ENCODE measurements at regions not wholly inside any gene's neighbourhood (a gene's known extent, or its start where the extent isn't known, plus 50 kb on each side); places are given as distances from the start of the nearest gene placed in this dataset.
A peak's percentile ranks its signal among the peaks of the same experiment; 100 is the strongest.

- no peaks in the 10 kb centered on the region for H3K36me3 ChIP-seq (ENCODE audit: insufficient read depth, low read length)
- Mint-ChIP-seq H3K4me1 (ENCODE audit: low read depth, unreplicated experiment) (peaks cover 4% of the 10 kb centered on the region), H3K4me3 (ENCODE audit: unreplicated experiment) (no peak overlapping the region), H3K27ac (ENCODE audit: unreplicated experiment) (no peak overlapping the region), H3K9me3 (ENCODE audit: unreplicated experiment) (no peaks in the 10 kb centered on the region), H3K27me3 (ENCODE audit: low read depth, unreplicated experiment) (no peaks in the 10 kb centered on the region), H3K36me3 (ENCODE audit: low read depth, unreplicated experiment) (no peaks in the 10 kb centered on the region)
- H4K20me1 ChIP-seq (ENCODE audit: insufficient read depth, low read length), result no peaks in the 10 kb centered on the region
- no peak overlapping the region for H3K4me2 ChIP-seq (ENCODE audit: low read length)
- no peak overlapping the region for H3K9ac ChIP-seq (ENCODE audit: low read length)
- no peak for TF ChIP-seq EZH2 (IDR thresholded peaks at IDR 0.05; ENCODE audit: insufficient read depth, low read length)
- TF ChIP-seq CTCF (IDR thresholded peaks at IDR 0.05; ENCODE audit: insufficient read depth, low read depth, low read length), result no peak
- no peak for FAIRE-seq
- H3K27ac ChIP-seq (ENCODE audit: low read depth, low read length), result no peak overlapping the region
- H3K79me2 ChIP-seq (ENCODE audit: insufficient read depth, low read length), result no peaks in the 10 kb centered on the region
- no peak overlapping the region for H2AFZ ChIP-seq (ENCODE audit: low read depth, low read length)
- H3K27me3 ChIP-seq (ENCODE audit: insufficient read depth, low read length), result no peaks in the 10 kb centered on the region
- H3K9me3 ChIP-seq (ENCODE audit: insufficient read depth, low read depth, low read length), result no peaks in the 10 kb centered on the region
- H3K4me1 ChIP-seq (ENCODE audit: insufficient read depth, low read length), result no peaks in the 10 kb centered on the region
- H3K4me3 ChIP-seq (ENCODE audit: insufficient read depth, low read depth, low read length), result no peak overlapping the region
- DNase-seq (ENCODE audit: low read depth), result no peak
These were observed 1090.9 kb downstream of the RAPGEF2 start for GRCh38 chr4:160193787-160194186.

GRCh38 chr4:160194716-160195115, 1091.8 kb downstream of the RAPGEF2 start:
- H3K36me3 ChIP-seq (ENCODE audit: insufficient read depth, low read length), result no peaks in the 10 kb centered on the region
- no peaks in the 10 kb centered on the region for H3K4me1 ChIP-seq (ENCODE audit: insufficient read depth, low read length)
- Mint-ChIP-seq H3K4me1 (ENCODE audit: low read depth, unreplicated experiment) (peaks cover 4% of the 10 kb centered on the region), H3K4me3 (ENCODE audit: unreplicated experiment) (no peak overlapping the region), H3K36me3 (ENCODE audit: low read depth, unreplicated experiment) (peaks cover 2% of the 10 kb centered on the region), H3K27ac (ENCODE audit: unreplicated experiment) (no peak overlapping the region), H3K9me3 (ENCODE audit: unreplicated experiment) (peaks cover 2% of the 10 kb centered on the region), H3K27me3 (ENCODE audit: low read depth, unreplicated experiment) (no peaks in the 10 kb centered on the region)
- DNase-seq (ENCODE audit: low read depth) (no peak), FAIRE-seq (no peak)
- no peaks in the 10 kb centered on the region for H3K9me3 ChIP-seq (ENCODE audit: insufficient read depth, low read depth, low read length)
- no peak overlapping the region for H2AFZ ChIP-seq (ENCODE audit: low read depth, low read length)
- H3K27ac ChIP-seq (ENCODE audit: low read depth, low read length), result no peak overlapping the region
- TF ChIP-seq EZH2 (IDR thresholded peaks at IDR 0.05; ENCODE audit: insufficient read depth, low read length) (no peak), CTCF (IDR thresholded peaks at IDR 0.05; ENCODE audit: insufficient read depth, low read depth, low read length) (no peak)
- H3K4me2 ChIP-seq (ENCODE audit: low read length), result no peak overlapping the region
- no peak overlapping the region for H3K9ac ChIP-seq (ENCODE audit: low read length)
- H4K20me1 ChIP-seq (ENCODE audit: insufficient read depth, low read length), result no peaks in the 10 kb centered on the region
- no peaks in the 10 kb centered on the region for H3K27me3 ChIP-seq (ENCODE audit: insufficient read depth, low read length)
- no peak overlapping the region for H3K4me3 ChIP-seq (ENCODE audit: insufficient read depth, low read depth, low read length)
- no peaks in the 10 kb centered on the region for H3K79me2 ChIP-seq (ENCODE audit: insufficient read depth, low read length)

GRCh38 chr4:160202802-160203201, 1099.9 kb downstream of the RAPGEF2 start:
- no peaks in the 10 kb centered on the region for H3K9me3 ChIP-seq (ENCODE audit: insufficient read depth, low read depth, low read length)
- no peaks in the 10 kb centered on the region for H3K27me3 ChIP-seq (ENCODE audit: insufficient read depth, low read length)
- TF ChIP-seq EZH2 (IDR thresholded peaks at IDR 0.05; ENCODE audit: insufficient read depth, low read length), result no peak
- no peak for TF ChIP-seq CTCF (IDR thresholded peaks at IDR 0.05; ENCODE audit: insufficient read depth, low read depth, low read length)
- H3K4me3 Mint-ChIP-seq (ENCODE audit: unreplicated experiment), result no peak overlapping the region
- FAIRE-seq, result no peak
- no peak overlapping the region for H3K9ac ChIP-seq (ENCODE audit: low read length)
- no peaks in the 10 kb centered on the region for H4K20me1 ChIP-seq (ENCODE audit: insufficient read depth, low read length)
- no peak overlapping the region for H2AFZ ChIP-seq (ENCODE audit: low read depth, low read length)
- no peak overlapping the region for H3K27ac ChIP-seq (ENCODE audit: low read depth, low read length)
- peaks cover 2% of the 10 kb centered on the region for H3K4me1 Mint-ChIP-seq (ENCODE audit: low read depth, unreplicated experiment)
- no peaks in the 10 kb centered on the region for H3K79me2 ChIP-seq (ENCODE audit: insufficient read depth, low read length)
- H3K4me1 ChIP-seq (ENCODE audit: insufficient read depth, low read length), result no peaks in the 10 kb centered on the region
- no peaks in the 10 kb centered on the region for H3K36me3 ChIP-seq (ENCODE audit: insufficient read depth, low read length)
- H3K27me3 Mint-ChIP-seq (ENCODE audit: low read depth, unreplicated experiment), result no peaks in the 10 kb centered on the region
- DNase-seq (ENCODE audit: low read depth), result peak; percentile 13
- H3K9me3 Mint-ChIP-seq (ENCODE audit: unreplicated experiment), result peaks cover 9% of the 10 kb centered on the region
- H3K27ac Mint-ChIP-seq (ENCODE audit: unreplicated experiment), result no peak overlapping the region
- no peak overlapping the region for H3K4me3 ChIP-seq (ENCODE audit: insufficient read depth, low read depth, low read length)
- peaks cover 4% of the 10 kb centered on the region for H3K36me3 Mint-ChIP-seq (ENCODE audit: low read depth, unreplicated experiment)
- no peak overlapping the region for H3K4me2 ChIP-seq (ENCODE audit: low read length)
